ENCODE measurements at regions not wholly inside any gene's neighbourhood (a gene's known extent, or its start where the extent isn't known, plus 50 kb on each side); places are given as distances from the start of the nearest gene placed in this dataset.

- DNase-seq, result no peak
Measured at GRCh38 chr22:49107961-49108530, 719.6 kb downstream of the BRD1 start.

- DNase-seq, result no peak
Measured at GRCh38 chr22:49107561-49107960, 720.1 kb downstream of the BRD1 start.

- no peak for DNase-seq
Measured at GRCh38 chr22:49106842-49107152, 720.9 kb downstream of the BRD1 start.

GRCh38 chr22:49106096-49106841, 721.4 kb downstream of the BRD1 start:
- no peak for DNase-seq

GRCh38 chr22:49104434-49104833, 723.2 kb downstream of the BRD1 start:
- no peak for DNase-seq

- no peak for DNase-seq
Measured at GRCh38 chr22:49103314-49104059, 724.2 kb downstream of the BRD1 start.

- DNase-seq, result no peak
Measured at GRCh38 chr22:49102367-49102766, 725.3 kb downstream of the BRD1 start.

GRCh38 chr22:49101873-49102272, 725.8 kb downstream of the BRD1 start:
- no peak for DNase-seq

- no peak for DNase-seq
Measured at GRCh38 chr22:49101225-49101624, 726.4 kb downstream of the BRD1 start.

- DNase-seq, result no peak
Measured at GRCh38 chr22:49100773-49101172, 726.9 kb downstream of the BRD1 start.

GRCh38 chr22:49100316-49100715, 727.4 kb downstream of the BRD1 start:
- DNase-seq, result no peak

- DNase-seq, result no peak
Measured at GRCh38 chr22:49099496-49100124, 728.1 kb downstream of the BRD1 start.

- DNase-seq, result no peak
Measured at GRCh38 chr22:49099089-49099488, 728.6 kb downstream of the BRD1 start.

GRCh38 chr22:49097966-49098365, 729.7 kb downstream of the BRD1 start:
- DNase-seq, result no peak

GRCh38 chr22:49097171-49097925, 730.3 kb downstream of the BRD1 start:
- no peak for DNase-seq

- no peak for DNase-seq
Measured at GRCh38 chr22:49096476-49096875, 731.2 kb downstream of the BRD1 start.

GRCh38 chr22:49095366-49095765, 732.3 kb downstream of the BRD1 start:
- DNase-seq, result no peak

- DNase-seq, result no peak
Measured at GRCh38 chr22:49094858-49095257, 732.8 kb downstream of the BRD1 start.

- DNase-seq, result no peak
Measured at GRCh38 chr22:49094151-49094550, 733.5 kb downstream of the BRD1 start.

GRCh38 chr22:49093192-49093880, 734.3 kb downstream of the BRD1 start:
- DNase-seq, result no peak

GRCh38 chr22:49092716-49093115, 735.0 kb downstream of the BRD1 start:
- DNase-seq, result no peak

- no peak for DNase-seq
Measured at GRCh38 chr22:49091917-49092545, 735.6 kb downstream of the BRD1 start.
